CD4-positive, alpha-beta T cell (primary cell): ENCODE measurements at regions not wholly inside any gene's neighbourhood (a gene's known extent, or its start where the extent isn't known, plus 50 kb on each side); places are given as distances from the start of the nearest gene placed in this dataset.

ENCODE experiments used
- ATAC-seq: fragments of 200-7000 bp; cut with Tn5 transposase; one replicate; pipeline ENCODE4 v1.10.0; 2022; ENCODE audit warnings: mild to moderate bottlenecking; ENCODE audit not compliant: poor library complexity
- CTCF ChIA-PET: fragments of 350-600 bp; sonication (Branson Sonifier 250); formaldehyde crosslinking; loops from one replicate; lab custom pipeline; 2021; ENCODE audit warnings: antibody characterized with exemption, inconsistent platforms; lab: Charles Lee
- POLR2A ChIA-PET: fragments of 350-600 bp; sonication (Branson Sonifier 250); formaldehyde crosslinking; loops from one replicate; lab custom pipeline; 2021; ENCODE audit warnings: antibody characterized with exemption, inconsistent platforms; lab: Charles Lee
- DNase-seq, 14 experiments: peaks; one replicate each; pipeline ENCODE4 v3.0.0-alpha.2; 2013 to 2020; ENCODE audit warnings: mixed read lengths in 2 of 14
- H3K27ac ChIP-seq, 2 donors: one replicate each; pipeline versions ENCODE4 v1.5.1 to v1.7.0; 2013; ENCODE audit warnings: low read length in 2 of 2, low read depth in 1 of 2, mild to moderate bottlenecking in 1 of 2
- H3K27me3 ChIP-seq, 2 experiments: 1 replicate in 1 of 2; 2 replicates in 1 of 2; pipeline versions ENCODE4 v1.6.1 to v1.7.0; 2013; ENCODE audit warnings: low read length in 2 of 2, control low read depth in 1 of 2, mild to moderate bottlenecking in 1 of 2, moderate library complexity in 1 of 2; ENCODE audit not compliant: insufficient read depth in 2 of 2, control insufficient read depth in 1 of 2
- H3K36me3 ChIP-seq: one replicate; pipeline ENCODE4 v1.6.1; 2013; ENCODE audit warnings: low read length, control low read depth; ENCODE audit not compliant: insufficient read depth
- H3K4me1 ChIP-seq: one replicate; pipeline ENCODE4 v1.6.1; 2013; ENCODE audit warnings: low read length, control low read depth; ENCODE audit not compliant: insufficient read depth
- H3K4me3 ChIP-seq: one replicate; pipeline ENCODE4 v1.5.1; 2013; ENCODE audit warnings: mild to moderate bottlenecking, low read length, moderate library complexity
- H3K9me3 ChIP-seq, 2 experiments: 1 replicate in 1 of 2; 2 replicates in 1 of 2; pipeline versions ENCODE4 v1.6.1 to v1.7.0; 2013; ENCODE audit warnings: low read length in 2 of 2, mild to moderate bottlenecking in 2 of 2, control low read depth in 1 of 2, moderate library complexity in 1 of 2; ENCODE audit not compliant: control insufficient read depth in 1 of 2, insufficient read depth in 1 of 2
- H3K27ac Mint-ChIP-seq: one replicate; pipeline ENCODE4 v1.8.0; 2020; ENCODE audit warnings: mixed read lengths
- H3K27me3 Mint-ChIP-seq: one replicate; pipeline ENCODE4 v1.8.0; 2021; ENCODE audit warnings: mixed read lengths
- H3K36me3 Mint-ChIP-seq: one replicate; pipeline ENCODE4 v1.8.0; 2021; ENCODE audit warnings: low read depth, mixed read lengths
- H3K4me1 Mint-ChIP-seq: one replicate; pipeline ENCODE4 v1.8.0; 2021; ENCODE audit warnings: low read depth, mixed read lengths
- H3K4me3 Mint-ChIP-seq: one replicate; pipeline ENCODE4 v1.8.0; 2020; ENCODE audit warnings: mild to moderate bottlenecking, mixed read lengths
- H3K9me3 Mint-ChIP-seq: one replicate; pipeline ENCODE4 v1.8.0; 2020; ENCODE audit warnings: mixed read lengths
- CTCF ChIP-seq: fragments of 200-600 bp; IDR thresholded peaks from one replicate; pipeline ENCODE4 v1.8.0; 2022; ENCODE audit warnings: antibody characterized with exemption, mild to moderate bottlenecking
- intact Hi-C, 2 experiments: fragments of 100-400 bp; cut with DNase I in 1 of 2; cut with micrococcal nuclease in 1 of 2; formaldehyde crosslinking; loops; one replicate each; pipeline versions ENCODE4 v1.15.1 to v1.9.0; 2023 to 2025; cut with DNase I, micrococcal nuclease

GRCh38 chr9:82417501-82417900 lies 428.9 kb downstream of the SPATA31D1 start:
- H3K36me3 ChIP-seq = no peaks in the 10 kb centered on the region
- TF ChIP-seq CTCF = no peak
- Mint-ChIP-seq H3K9me3 (peaks cover 9% of the 10 kb centered on the region), H3K4me3 (no peak overlapping the region), H3K36me3 (no peaks in the 10 kb centered on the region), H3K27ac (no peak overlapping the region), H3K27me3 (no peaks in the 10 kb centered on the region), H3K4me1 (no peaks in the 10 kb centered on the region)
- peaks cover 0 to 10% of the 10 kb centered on the region in 2 experiments for H3K9me3 ChIP-seq
- H3K27ac ChIP-seq = no peak overlapping the region
- ChIA-PET CTCF (no interaction called here), POLR2A (no interaction called here)
- H3K27me3 ChIP-seq = no peaks in the 10 kb centered on the region
- ATAC-seq (no peak), DNase-seq (no peak)
- intact Hi-C loops = no loop called here
- H3K4me1 ChIP-seq = no peaks in the 10 kb centered on the region
- no peak overlapping the region for H3K4me3 ChIP-seq

GRCh38 chr9:82418334-82418733 lies 429.8 kb downstream of the SPATA31D1 start:
- Histone ChIP-seq H3K4me1 (no peaks in the 10 kb centered on the region), H3K36me3 (no peaks in the 10 kb centered on the region), H3K27ac (no peak overlapping the region), H3K27me3 (no peaks in the 10 kb centered on the region), H3K4me3 (no peak overlapping the region), H3K9me3 (peaks cover 0 to 10% of the 10 kb centered on the region in 2 experiments)
- Mint-ChIP-seq H3K4me1 (no peaks in the 10 kb centered on the region), H3K36me3 (no peaks in the 10 kb centered on the region), H3K27ac (no peak overlapping the region), H3K4me3 (no peak overlapping the region), H3K27me3 (no peaks in the 10 kb centered on the region), H3K9me3 (peaks cover 9% of the 10 kb centered on the region)
- ChIA-PET CTCF (no interaction called here), POLR2A (no interaction called here)
- ATAC-seq (no peak), DNase-seq (no peak)
- intact Hi-C loops = no loop called here
- TF ChIP-seq CTCF = no peak

GRCh38 chr9:82419696-82420486 lies 431.3 kb downstream of the SPATA31D1 start:
- ATAC-seq = no peak
- Mint-ChIP-seq H3K4me3 (no peak overlapping the region), H3K27ac (no peak overlapping the region), H3K4me1 (no peaks in the 10 kb centered on the region), H3K27me3 (no peaks in the 10 kb centered on the region), H3K9me3 (peaks cover 6% of the 10 kb centered on the region), H3K36me3 (no peaks in the 10 kb centered on the region)
- no peak for DNase-seq
- Histone ChIP-seq H3K4me3 (no peak overlapping the region), H3K27ac (no peak overlapping the region), H3K9me3 (peaks cover 0 to 10% of the 10 kb centered on the region in 2 experiments), H3K27me3 (no peaks in the 10 kb centered on the region), H3K36me3 (no peaks in the 10 kb centered on the region), H3K4me1 (no peaks in the 10 kb centered on the region)
- TF ChIP-seq CTCF = no peak
- POLR2A ChIA-PET = no interaction called here
- CTCF ChIA-PET = no interaction called here
- intact Hi-C loops = no loop called here
